GM18505 (cell line): ENCODE measurements at regions not wholly inside any gene's neighbourhood (a gene's known extent, or its start where the extent isn't known, plus 50 kb on each side); places are given as distances from the start of the nearest gene placed in this dataset.

Experiments
- ATAC-seq: cut with Tn5 transposase; IDR thresholded peaks from one replicate; pipeline ENCODE4 v1.9.1; 2021; ENCODE audit not compliant: unreplicated experiment
- POLR2A ChIP-seq: IDR thresholded peaks from 4 replicates; pipeline ENCODE4 v1.6.1; 2011; ENCODE audit warnings: borderline replicate concordance; ENCODE audit not compliant: insufficient read depth, insufficient read length; ENCODE audit errors: extremely low read depth

DNA sequence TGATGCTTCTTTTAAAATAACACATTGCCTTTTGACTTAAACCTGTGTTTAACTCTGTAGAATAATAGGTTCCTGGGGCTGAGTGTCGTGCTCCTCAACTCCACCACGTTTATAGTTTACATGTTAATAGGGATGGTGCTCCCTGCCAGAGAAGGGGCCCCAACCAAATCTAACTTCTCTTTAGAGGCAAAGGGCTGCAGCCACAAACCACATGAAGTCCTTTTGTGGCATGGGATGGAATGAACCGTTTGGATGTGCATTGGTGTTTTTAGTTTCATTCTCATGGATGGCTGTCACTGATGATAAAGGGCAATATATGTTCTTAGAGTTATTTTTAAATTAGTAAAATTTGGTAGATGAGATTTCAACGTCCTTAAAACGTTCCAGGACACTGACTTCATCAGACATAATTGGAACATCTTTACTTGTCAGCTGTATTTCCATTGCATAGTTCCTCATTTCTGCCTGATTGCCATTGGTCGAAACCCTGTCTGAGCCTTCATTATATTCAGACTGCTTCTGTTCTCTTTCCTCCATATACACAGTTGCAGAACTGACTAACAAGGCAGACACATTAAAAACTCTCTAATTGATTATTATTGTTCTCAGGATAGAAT lies 60.4 kb upstream of the HPF1 start:
- peak; percentile 77 for ATAC-seq
- no peak for TF ChIP-seq POLR2A

DNA sequence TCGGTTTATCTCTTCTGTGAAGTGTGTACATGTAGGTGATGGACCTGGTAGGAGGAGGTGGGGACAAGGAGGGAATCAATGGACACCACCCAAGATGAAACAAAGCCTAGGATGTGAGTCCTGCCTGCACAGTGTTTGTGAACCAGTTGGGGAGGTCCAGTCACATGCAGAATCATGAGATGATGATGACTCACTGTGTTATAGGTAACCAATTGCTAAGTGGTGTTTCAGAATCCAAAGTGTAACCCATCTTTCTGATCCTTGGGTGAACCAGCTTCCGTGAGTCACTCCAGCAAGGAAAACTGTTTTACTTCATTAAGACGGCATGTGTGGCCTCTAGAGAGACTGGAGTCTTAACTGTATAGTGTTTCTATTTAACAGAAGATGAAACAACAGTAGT lies 57.9 kb upstream of the HPF1 start:
- no peak for ATAC-seq
- TF ChIP-seq POLR2A = no peak

DNA sequence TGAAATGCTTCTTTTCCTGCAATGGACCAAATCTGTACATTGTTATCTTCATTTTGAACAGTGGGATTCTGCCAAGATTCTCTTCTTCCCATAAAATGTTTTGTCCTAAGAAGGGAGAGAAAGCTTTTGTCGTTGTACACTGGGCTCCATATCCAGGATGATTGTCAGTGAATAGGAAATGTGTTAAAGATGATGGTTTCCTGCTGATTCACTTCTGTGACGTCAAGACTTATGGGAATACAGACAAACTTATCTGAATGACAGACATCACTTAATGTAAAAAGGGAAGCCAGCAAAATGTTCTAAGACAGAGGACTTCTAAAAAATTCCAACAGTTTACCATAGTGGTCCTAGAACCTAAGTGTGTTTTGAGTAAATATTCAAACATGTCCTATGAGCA lies 53.7 kb upstream of the HPF1 start:
- ATAC-seq = no peak
- no peak for TF ChIP-seq POLR2A

DNA sequence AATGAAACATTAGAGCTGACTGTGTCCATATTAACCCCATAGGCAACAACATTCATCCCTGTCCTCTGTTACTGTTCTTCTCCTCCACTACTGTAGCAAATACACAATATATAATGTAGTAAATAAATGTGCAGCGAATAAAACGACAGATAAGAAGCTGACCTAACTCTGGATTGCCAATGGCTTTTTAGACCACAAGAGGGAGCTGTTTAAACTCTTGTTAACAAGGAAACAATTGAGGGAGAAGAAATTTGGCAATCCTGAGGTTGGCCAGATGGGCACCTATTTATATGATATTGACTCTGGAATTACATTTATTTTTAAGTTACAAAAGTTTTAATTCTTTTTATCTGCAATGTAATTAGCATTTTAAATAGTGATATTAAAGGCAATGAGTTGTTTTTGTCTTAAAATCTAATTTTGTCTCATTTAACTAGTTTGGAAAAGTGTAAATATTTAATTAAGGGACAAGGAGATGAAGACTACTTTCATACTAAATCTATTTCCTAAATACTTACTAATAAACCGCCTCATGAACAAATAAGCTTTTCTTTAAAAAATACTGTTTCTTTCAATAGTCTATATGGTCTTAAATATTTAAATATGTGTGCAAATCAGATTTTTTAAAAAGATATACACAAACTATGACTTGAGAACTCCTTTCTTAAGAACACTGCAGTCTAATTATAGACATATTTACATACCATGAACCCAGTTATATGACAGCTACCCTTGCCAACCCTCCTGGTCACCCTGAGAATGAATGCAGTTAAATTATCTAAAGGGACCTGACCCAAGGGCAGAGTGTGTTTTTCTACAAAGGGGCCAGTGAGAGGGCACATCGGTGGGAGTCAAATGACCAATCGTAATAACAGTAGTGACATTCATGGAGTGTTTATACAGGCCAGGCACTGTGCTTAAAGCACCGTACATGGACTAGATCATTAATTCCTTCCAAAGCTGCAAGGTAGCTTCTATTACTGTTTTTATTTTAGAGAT lies 52.9 kb upstream of the HPF1 start:
- peak; percentile 59 for ATAC-seq
- TF ChIP-seq POLR2A = no peak

DNA sequence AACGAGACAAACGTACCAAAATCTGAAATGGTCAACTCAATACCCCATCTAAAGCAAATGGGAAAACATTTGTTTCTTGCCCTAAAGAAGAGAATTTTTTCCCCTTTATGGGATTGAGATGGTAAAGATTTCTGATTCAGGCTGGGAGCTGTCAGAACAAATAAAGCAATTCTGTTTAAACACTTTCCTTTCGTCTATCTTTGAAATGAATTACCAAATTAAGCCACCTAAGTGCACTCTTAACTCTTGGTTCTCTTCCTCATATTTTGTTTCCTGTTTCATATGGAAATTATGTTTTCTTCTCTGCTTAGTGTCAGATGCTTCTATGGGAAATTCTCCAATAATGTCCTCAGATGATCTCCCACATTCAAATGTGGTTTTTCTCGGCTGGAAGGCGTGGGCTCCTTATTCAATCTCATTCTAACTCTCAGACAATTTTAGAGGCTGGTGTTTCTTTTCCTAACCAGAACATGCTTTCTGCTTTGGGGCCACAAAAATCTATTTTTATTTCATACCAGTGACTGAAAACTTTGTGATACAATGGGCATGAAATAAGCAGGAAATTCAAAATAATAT lies 50.3 kb upstream of the HPF1 start:
- TF ChIP-seq POLR2A = no peak
- ATAC-seq = no peak
